PFSK-1 (cell line): ENCODE measurements at regions not wholly inside any gene's neighbourhood (a gene's known extent, or its start where the extent isn't known, plus 50 kb on each side); places are given as distances from the start of the nearest gene placed in this dataset.

Experiments
- FOXP2 ChIP-seq: optimal IDR thresholded peaks from 2 replicates; pipeline ENCODE3; 2011; ENCODE audit warnings: borderline replicate concordance, control low read depth, inconsistent platforms; ENCODE audit not compliant: insufficient read depth; ENCODE audit errors: extremely low read length, extremely low read depth
- POLR2AphosphoS5 ChIP-seq: IDR thresholded peaks from 2 replicates; pipeline ENCODE4 v1.6.1; 2012; ENCODE audit warnings: low read depth, mild to moderate bottlenecking, control low read depth, low read length, moderate library complexity
- REST ChIP-seq, 2 experiments: IDR thresholded peaks; 2 replicates each; pipeline versions ENCODE4 v1.6.1 to v1.8.0; 2011 to 2012; ENCODE audit warnings: low read depth in 2 of 2, low read length in 2 of 2, control low read depth in 1 of 2, inconsistent platforms in 1 of 2, mild to moderate bottlenecking in 1 of 2, moderate library complexity in 1 of 2; ENCODE audit not compliant: insufficient read depth in 1 of 2
- SIN3A ChIP-seq: IDR thresholded peaks from 2 replicates; pipeline ENCODE4 v1.6.1; 2012; ENCODE audit warnings: mild to moderate bottlenecking, low read length, moderate library complexity, borderline replicate concordance; ENCODE audit not compliant: insufficient read depth
- TAF1 ChIP-seq: IDR thresholded peaks from 2 replicates; pipeline ENCODE4 v1.6.1; 2012; ENCODE audit warnings: low read length, control low read depth, borderline replicate concordance; ENCODE audit not compliant: insufficient read depth

GRCh38 chr1:163922743-163923201 lies 601.0 kb downstream of the NUF2 start:
- TF ChIP-seq TAF1, result no peak
- no peak for TF ChIP-seq SIN3A
- no peak for TF ChIP-seq FOXP2
- TF ChIP-seq POLR2AphosphoS5, result no peak
- TF ChIP-seq REST (IDR thresholded peaks at IDR 0.05; ENCODE audit: insufficient read depth in 1 of 2, low read depth in 2 of 2, low read length in 2 of 2), result no peak

DNA sequence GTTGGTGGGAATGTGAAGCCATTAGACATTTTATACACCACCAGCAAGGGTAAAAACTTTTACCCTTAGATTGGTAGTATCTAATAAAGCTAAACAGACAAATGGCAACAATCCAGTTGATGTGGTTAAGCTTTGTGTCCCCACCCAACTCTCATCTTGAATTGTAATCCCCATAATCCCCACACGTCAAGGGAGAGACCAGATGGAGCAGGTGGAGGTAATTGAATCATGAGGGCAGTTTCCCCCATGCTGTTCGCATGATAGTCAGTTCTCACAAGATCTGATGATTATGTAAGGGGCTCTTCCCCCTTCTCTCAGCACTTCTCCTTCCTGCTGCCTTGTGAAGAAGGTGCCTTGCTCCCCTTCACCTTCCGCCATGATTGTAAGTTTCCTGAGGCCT lies 602.3 kb downstream of the NUF2 start:
- TF ChIP-seq POLR2AphosphoS5 (no peak), TAF1 (no peak), SIN3A (no peak), REST (IDR thresholded peaks at IDR 0.05; ENCODE audit: insufficient read depth in 1 of 2, low read depth in 2 of 2, low read length in 2 of 2) (no peak), FOXP2 (no peak)

GRCh38 chr1:163927493-163927892 lies 605.7 kb downstream of the NUF2 start:
- TF ChIP-seq FOXP2 (no peak), POLR2AphosphoS5 (no peak), SIN3A (no peak), REST (IDR thresholded peaks at IDR 0.05; ENCODE audit: insufficient read depth in 1 of 2, low read depth in 2 of 2, low read length in 2 of 2) (no peak), TAF1 (no peak)

- TF ChIP-seq REST (IDR thresholded peaks at IDR 0.05; ENCODE audit: insufficient read depth in 1 of 2, low read depth in 2 of 2, low read length in 2 of 2) (no peak), SIN3A (no peak), FOXP2 (no peak), POLR2AphosphoS5 (no peak), TAF1 (no peak)
Measured at GRCh38 chr1:163928069-163928468, 606.3 kb downstream of the NUF2 start.

DNA sequence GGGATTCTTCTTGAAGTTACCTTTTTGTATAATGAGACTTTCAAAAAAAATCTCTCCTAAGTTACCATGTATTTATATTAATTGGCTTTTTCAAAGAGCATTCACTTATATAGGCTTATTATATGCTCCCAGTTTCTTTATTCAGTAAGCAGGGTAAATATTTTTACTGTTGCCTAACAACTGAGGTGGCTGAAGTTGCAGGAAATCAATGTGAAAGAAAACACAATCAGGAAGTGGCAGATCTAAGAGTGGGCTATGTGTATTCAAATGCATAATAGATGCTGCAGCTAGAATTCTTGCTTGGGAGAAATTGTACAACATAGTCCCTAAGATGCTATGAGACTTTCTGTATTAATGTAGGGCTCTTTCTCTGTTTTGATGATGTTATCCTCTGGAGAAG lies 606.9 kb downstream of the NUF2 start:
- TF ChIP-seq POLR2AphosphoS5 (no peak), TAF1 (no peak), FOXP2 (no peak), SIN3A (no peak), REST (IDR thresholded peaks at IDR 0.05; ENCODE audit: insufficient read depth in 1 of 2, low read depth in 2 of 2, low read length in 2 of 2) (no peak)
